ENCODE measurements at regions not wholly inside any gene's neighbourhood (a gene's known extent, or its start where the extent isn't known, plus 50 kb on each side); places are given as distances from the start of the nearest gene placed in this dataset.

DNA sequence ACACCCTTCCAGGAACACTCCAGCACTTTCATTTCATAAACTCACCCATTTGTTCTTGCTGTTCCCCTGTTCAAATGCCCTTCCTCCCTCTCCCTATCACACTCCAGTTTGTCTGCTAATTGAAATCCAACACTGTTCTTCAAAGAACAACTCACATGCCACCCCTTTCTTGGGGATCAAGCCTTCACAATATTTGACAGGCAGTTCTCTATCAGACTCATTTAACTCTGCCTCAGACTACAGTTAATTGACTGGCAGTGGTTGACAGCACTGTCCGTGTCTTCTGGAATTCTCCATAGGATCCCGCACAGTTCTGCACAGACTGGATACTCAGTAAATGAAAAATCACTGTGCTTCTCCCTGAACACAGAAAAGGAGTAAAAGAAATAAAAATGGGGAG, 87.8 kb downstream of the PMP22 start:
- Mint-ChIP-seq H3K27me3 (ENCODE audit: low read depth) (peaks cover 15% of the 10 kb centered on the region), H3K4me3 (no peak overlapping the region), H3K4me1 (ENCODE audit: low read depth) (no peaks in the 10 kb centered on the region), H3K9me3 (no peaks in the 10 kb centered on the region), H3K36me3 (ENCODE audit: insufficient read depth in 2 of 2) (no peaks in the 10 kb centered on the region), H3K27ac (no peak overlapping the region)
- DNase-seq (no peak), ATAC-seq (replicated peaks in 1 of 2) (no peak)

- Mint-ChIP-seq H3K27ac (no peak overlapping the region), H3K36me3 (ENCODE audit: insufficient read depth in 2 of 2) (no peaks in the 10 kb centered on the region), H3K27me3 (ENCODE audit: low read depth) (peaks cover 22% of the 10 kb centered on the region), H3K9me3 (no peaks in the 10 kb centered on the region), H3K4me1 (ENCODE audit: low read depth) (no peaks in the 10 kb centered on the region), H3K4me3 (no peak overlapping the region)
- DNase-seq (no peak), ATAC-seq (replicated peaks in 1 of 2) (no peak)
These were observed 89.8 kb downstream of the PMP22 start for GRCh38 chr17:15175356-15175755.

- Mint-ChIP-seq H3K27ac (no peak overlapping the region), H3K4me1 (ENCODE audit: low read depth) (no peaks in the 10 kb centered on the region), H3K27me3 (ENCODE audit: low read depth) (peaks cover 23% of the 10 kb centered on the region), H3K9me3 (no peaks in the 10 kb centered on the region), H3K36me3 (ENCODE audit: insufficient read depth in 2 of 2) (no peaks in the 10 kb centered on the region), H3K4me3 (no peak overlapping the region)
- peak in 1 of 2 donors; percentile 38 for ATAC-seq (replicated peaks in 1 of 2)
- peak; percentile 22 to 36 for DNase-seq
These were observed 93.7 kb downstream of the PMP22 start for GRCh38 chr17:15171167-15172047.

- Mint-ChIP-seq H3K27me3 (ENCODE audit: low read depth) (peaks cover 23% of the 10 kb centered on the region), H3K4me1 (ENCODE audit: low read depth) (no peaks in the 10 kb centered on the region), H3K4me3 (no peak overlapping the region), H3K36me3 (ENCODE audit: insufficient read depth in 2 of 2) (no peaks in the 10 kb centered on the region), H3K27ac (no peak overlapping the region), H3K9me3 (no peaks in the 10 kb centered on the region)
- no peak for DNase-seq
- ATAC-seq (replicated peaks in 1 of 2): no peak
These were observed 95.5 kb downstream of the PMP22 start for GRCh38 chr17:15169676-15170075.

- DNase-seq (no peak), ATAC-seq (replicated peaks in 1 of 2) (no peak)
- peaks cover 24% of the 10 kb centered on the region for H3K27me3 Mint-ChIP-seq (ENCODE audit: low read depth)
- no peak overlapping the region for H3K27ac Mint-ChIP-seq
- H3K9me3 Mint-ChIP-seq: no peaks in the 10 kb centered on the region
- no peaks in the 10 kb centered on the region for H3K4me1 Mint-ChIP-seq (ENCODE audit: low read depth)
- H3K36me3 Mint-ChIP-seq (ENCODE audit: insufficient read depth in 2 of 2): no peaks in the 10 kb centered on the region
- H3K4me3 Mint-ChIP-seq: no peak overlapping the region
These were observed 96.7 kb downstream of the PMP22 start for GRCh38 chr17:15168379-15168778.

- Mint-ChIP-seq H3K9me3 (no peaks in the 10 kb centered on the region), H3K27ac (no peak overlapping the region), H3K27me3 (ENCODE audit: low read depth) (peaks cover 19% of the 10 kb centered on the region), H3K4me1 (ENCODE audit: low read depth) (no peaks in the 10 kb centered on the region), H3K4me3 (no peak overlapping the region), H3K36me3 (ENCODE audit: insufficient read depth in 2 of 2) (no peaks in the 10 kb centered on the region)
- DNase-seq (no peak), ATAC-seq (replicated peaks in 1 of 2) (no peak)
These were observed 103.7 kb downstream of the PMP22 start for GRCh38 chr17:15161395-15161794.

DNA sequence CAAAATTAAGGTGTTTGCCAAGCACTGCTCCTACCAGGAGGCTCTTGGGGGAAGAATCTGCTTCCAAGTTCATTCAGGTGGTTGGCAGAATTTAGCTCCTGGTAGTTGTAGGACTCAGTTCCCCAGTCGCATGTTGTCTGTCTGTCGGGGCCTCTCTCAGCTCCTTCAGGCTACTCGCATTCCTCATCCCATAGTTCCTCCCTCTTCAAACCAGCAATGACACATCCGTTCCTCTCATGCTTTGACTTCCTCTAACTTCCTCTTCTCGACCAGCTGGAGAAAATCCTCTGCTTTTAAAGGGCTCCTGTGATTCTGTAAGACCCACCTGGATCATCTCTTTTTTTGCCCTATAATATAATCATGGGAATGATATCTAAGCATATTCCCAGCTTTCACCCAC, 108.1 kb downstream of the PMP22 start:
- H3K27ac Mint-ChIP-seq: no peak overlapping the region
- no peak overlapping the region for H3K4me3 Mint-ChIP-seq
- no peak for DNase-seq
- H3K36me3 Mint-ChIP-seq (ENCODE audit: insufficient read depth in 2 of 2): no peaks in the 10 kb centered on the region
- H3K27me3 Mint-ChIP-seq (ENCODE audit: low read depth): peaks cover 29% of the 10 kb centered on the region
- H3K4me1 Mint-ChIP-seq (ENCODE audit: low read depth): no peaks in the 10 kb centered on the region
- no peaks in the 10 kb centered on the region for H3K9me3 Mint-ChIP-seq
- ATAC-seq (replicated peaks in 1 of 2): no peak

GRCh38 chr17:15154618-15155017, 110.5 kb downstream of the PMP22 start:
- Mint-ChIP-seq H3K27me3 (ENCODE audit: low read depth) (peaks cover 29% of the 10 kb centered on the region), H3K27ac (no peak overlapping the region), H3K4me1 (ENCODE audit: low read depth) (no peaks in the 10 kb centered on the region), H3K36me3 (ENCODE audit: insufficient read depth in 2 of 2) (no peaks in the 10 kb centered on the region), H3K9me3 (no peaks in the 10 kb centered on the region), H3K4me3 (no peak overlapping the region)
- DNase-seq: no peak
- ATAC-seq (replicated peaks in 1 of 2): no peak

DNA sequence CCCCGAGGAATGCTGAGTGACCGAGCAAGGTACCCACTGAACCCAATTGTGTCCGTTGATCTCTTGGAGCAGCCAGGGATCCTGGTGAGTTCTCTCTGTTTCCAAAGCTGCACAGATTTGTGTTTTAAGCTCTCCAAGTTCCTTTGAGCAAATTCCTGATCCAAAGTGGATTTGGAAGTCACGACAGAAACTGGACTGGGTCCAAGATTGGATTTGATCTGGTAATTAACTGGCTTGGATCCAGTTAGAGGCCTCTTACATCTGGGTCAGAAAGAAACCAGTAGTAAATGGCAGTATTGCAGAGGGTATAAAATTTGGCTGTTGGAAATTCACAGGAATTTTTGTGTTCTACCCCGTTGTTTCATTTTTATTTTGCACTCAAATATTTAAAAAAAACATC, 119.5 kb downstream of the PMP22 start:
- no peak overlapping the region for H3K4me3 Mint-ChIP-seq
- H3K27ac Mint-ChIP-seq: no peak overlapping the region
- H3K4me1 Mint-ChIP-seq (ENCODE audit: low read depth): no peaks in the 10 kb centered on the region
- peaks cover 0 to 3% of the 10 kb centered on the region in 2 donors for H3K36me3 Mint-ChIP-seq (ENCODE audit: insufficient read depth in 2 of 2)
- no peaks in the 10 kb centered on the region for H3K27me3 Mint-ChIP-seq (ENCODE audit: low read depth)
- no peak for ATAC-seq (replicated peaks in 1 of 2)
- no peak for DNase-seq
- H3K9me3 Mint-ChIP-seq: peaks cover 0 to 6% of the 10 kb centered on the region in 2 donors

- no peak overlapping the region for H3K27ac Mint-ChIP-seq
- no peak overlapping the region for H3K4me3 Mint-ChIP-seq
- peaks cover 0 to 3% of the 10 kb centered on the region in 2 donors for H3K36me3 Mint-ChIP-seq (ENCODE audit: insufficient read depth in 2 of 2)
- DNase-seq: no peak
- H3K27me3 Mint-ChIP-seq (ENCODE audit: low read depth): no peaks in the 10 kb centered on the region
- H3K9me3 Mint-ChIP-seq: peaks cover 0 to 6% of the 10 kb centered on the region in 2 donors
- no peak for ATAC-seq (replicated peaks in 1 of 2)
- H3K4me1 Mint-ChIP-seq (ENCODE audit: low read depth): no peaks in the 10 kb centered on the region
These were observed 121.6 kb downstream of the PMP22 start for GRCh38 chr17:15143524-15143923.

- Mint-ChIP-seq H3K36me3 (ENCODE audit: insufficient read depth in 2 of 2) (no peaks in the 10 kb centered on the region), H3K4me3 (no peak overlapping the region), H3K4me1 (ENCODE audit: low read depth) (no peaks in the 10 kb centered on the region), H3K9me3 (peaks cover 0 to 2% of the 10 kb centered on the region in 2 donors), H3K27ac (no peak overlapping the region), H3K27me3 (ENCODE audit: low read depth) (peaks cover 7% of the 10 kb centered on the region)
- ATAC-seq (replicated peaks in 1 of 2) (no peak), DNase-seq (no peak)
These were observed 130.8 kb downstream of the PMP22 start for GRCh38 chr17:15134363-15134762.

DNA sequence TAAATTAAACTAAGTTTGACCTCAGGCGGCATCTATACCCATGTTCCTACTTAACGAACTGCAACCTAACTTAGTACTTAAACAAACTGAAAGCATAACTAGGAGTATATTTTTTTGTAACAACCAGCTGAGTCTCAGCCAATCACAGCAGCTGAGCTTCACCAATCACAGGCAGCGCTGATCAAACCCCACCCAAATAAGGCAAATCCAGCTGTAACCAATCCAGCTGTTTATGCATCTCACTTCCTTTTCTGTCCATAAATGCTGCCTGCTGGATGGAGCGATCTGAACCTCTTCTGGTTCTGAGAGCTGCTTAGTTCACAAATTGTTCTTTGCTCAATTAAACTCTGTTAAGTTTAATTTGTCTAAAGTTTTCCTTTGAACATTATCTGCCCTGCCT, 131.3 kb downstream of the PMP22 start:
- no peaks in the 10 kb centered on the region for H3K4me1 Mint-ChIP-seq (ENCODE audit: low read depth)
- H3K4me3 Mint-ChIP-seq: no peak overlapping the region
- no peak for ATAC-seq (replicated peaks in 1 of 2)
- peaks cover 0 to 2% of the 10 kb centered on the region in 2 donors for H3K9me3 Mint-ChIP-seq
- H3K27ac Mint-ChIP-seq: no peak overlapping the region
- peaks cover 12% of the 10 kb centered on the region for H3K27me3 Mint-ChIP-seq (ENCODE audit: low read depth)
- DNase-seq: no peak
- H3K36me3 Mint-ChIP-seq (ENCODE audit: insufficient read depth in 2 of 2): no peaks in the 10 kb centered on the region

DNA sequence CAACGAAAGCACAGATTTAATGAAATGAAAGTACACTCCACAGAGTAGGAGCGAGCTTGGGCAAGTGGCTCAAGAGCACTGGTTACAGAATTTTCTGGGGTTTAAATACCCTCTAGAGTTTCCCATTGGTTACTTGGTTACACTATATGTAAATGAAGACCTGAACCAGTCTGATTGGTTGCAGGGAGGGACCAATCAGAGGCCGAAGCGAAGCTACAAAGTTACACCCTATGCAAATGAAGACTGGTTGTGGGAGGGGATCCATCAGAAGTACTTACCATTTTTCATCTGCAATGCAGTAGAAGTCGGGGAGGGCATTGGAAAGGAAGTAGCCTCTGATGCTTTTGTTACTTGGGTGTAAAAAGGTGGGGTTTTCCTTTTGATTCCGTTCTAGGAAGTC, 132.0 kb downstream of the PMP22 start:
- Mint-ChIP-seq H3K4me3 (no peak overlapping the region), H3K9me3 (peaks cover 0 to 2% of the 10 kb centered on the region in 2 donors), H3K36me3 (ENCODE audit: insufficient read depth in 2 of 2) (no peaks in the 10 kb centered on the region), H3K4me1 (ENCODE audit: low read depth) (no peaks in the 10 kb centered on the region), H3K27me3 (ENCODE audit: low read depth) (peaks cover 12% of the 10 kb centered on the region), H3K27ac (no peak overlapping the region)
- DNase-seq: no peak
- no peak for ATAC-seq (replicated peaks in 1 of 2)

GRCh38 chr17:15130426-15130825, 134.7 kb downstream of the PMP22 start:
- no peak overlapping the region for H3K27ac Mint-ChIP-seq
- peaks cover 12% of the 10 kb centered on the region for H3K27me3 Mint-ChIP-seq (ENCODE audit: low read depth)
- DNase-seq: no peak
- peaks cover 0 to 4% of the 10 kb centered on the region in 2 donors for H3K9me3 Mint-ChIP-seq
- ATAC-seq (replicated peaks in 1 of 2): no peak
- H3K36me3 Mint-ChIP-seq (ENCODE audit: insufficient read depth in 2 of 2): no peaks in the 10 kb centered on the region
- H3K4me3 Mint-ChIP-seq: no peak overlapping the region
- no peaks in the 10 kb centered on the region for H3K4me1 Mint-ChIP-seq (ENCODE audit: low read depth)

Measured in activated T-cell treated with anti-CD3 and anti-CD28 coated beads, Interleukin-2, amount 50 U/mL, for 72 hours (primary cell).